NCI-H345 treated with DMSO at 0.1 percent for 48 hours (cell line): ENCODE measurements at regions not wholly inside any gene's neighbourhood (a gene's known extent, or its start where the extent isn't known, plus 50 kb on each side); places are given as distances from the start of the nearest gene placed in this dataset.

Experiments used
- DNase-seq: peaks from one replicate; lab custom pipeline; 2025; ENCODE audit not compliant: unreplicated experiment; lab: John Stamatoyannopoulos, UW

DNA sequence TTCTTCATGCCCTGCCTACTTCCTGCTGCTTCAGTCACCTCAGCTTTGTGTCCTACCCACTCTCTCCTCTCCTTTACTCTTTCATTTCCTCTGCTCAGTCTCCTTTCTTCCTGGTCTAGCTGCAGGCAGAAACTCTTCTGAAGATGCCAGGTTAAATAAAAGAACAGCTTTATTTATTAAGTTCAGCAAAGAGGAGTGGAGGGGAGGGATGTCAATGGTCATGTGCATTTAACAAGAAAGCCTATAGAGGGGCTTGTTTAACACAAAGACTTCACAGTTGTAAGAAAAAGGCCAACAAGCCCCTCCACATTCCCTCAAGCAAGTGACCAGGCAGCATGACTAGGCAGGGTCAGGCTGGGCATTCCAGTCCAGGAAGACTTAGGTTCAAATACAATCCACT is 609.2 kb downstream of the INSC start:
- DNase-seq: no peak

DNA sequence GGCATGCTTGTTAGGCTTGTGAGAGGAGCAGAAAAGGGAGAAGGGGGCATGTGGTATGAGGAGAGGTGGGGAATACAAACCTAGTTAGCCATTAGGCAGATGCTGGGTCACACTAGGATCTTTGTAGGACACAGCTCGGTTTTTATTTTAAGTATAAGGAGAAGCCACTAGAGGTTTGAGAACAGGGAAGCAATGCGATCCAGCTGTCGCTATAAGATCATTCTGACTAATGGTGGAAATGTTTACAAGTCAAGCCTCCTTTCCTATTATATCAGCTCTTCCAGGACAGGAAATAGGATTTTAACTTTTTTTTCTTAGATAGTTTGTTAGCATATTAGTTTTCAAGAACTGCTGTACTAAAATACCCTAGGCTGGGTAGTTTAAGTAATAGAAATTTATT is 609.9 kb downstream of the INSC start:
- DNase-seq: no peak

DNA sequence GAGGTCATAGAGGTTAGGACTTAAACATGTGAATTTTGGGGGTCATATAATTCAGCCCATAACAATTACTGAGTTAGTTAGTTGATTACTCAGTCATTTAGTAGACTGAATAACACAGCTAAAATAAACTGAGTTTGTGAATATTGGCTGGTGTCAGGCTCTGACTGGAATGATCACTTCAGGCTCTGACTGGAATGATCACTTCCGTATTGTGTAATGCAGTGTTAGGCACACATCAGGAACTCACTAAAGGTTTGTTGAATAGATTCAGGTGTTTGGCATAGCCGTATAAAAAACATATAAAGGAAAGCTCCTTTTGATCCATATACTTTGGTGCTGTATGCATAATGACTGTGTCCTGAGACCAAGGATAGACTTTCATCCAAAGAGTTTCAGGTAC is 610.5 kb downstream of the INSC start:
- no peak for DNase-seq

DNA sequence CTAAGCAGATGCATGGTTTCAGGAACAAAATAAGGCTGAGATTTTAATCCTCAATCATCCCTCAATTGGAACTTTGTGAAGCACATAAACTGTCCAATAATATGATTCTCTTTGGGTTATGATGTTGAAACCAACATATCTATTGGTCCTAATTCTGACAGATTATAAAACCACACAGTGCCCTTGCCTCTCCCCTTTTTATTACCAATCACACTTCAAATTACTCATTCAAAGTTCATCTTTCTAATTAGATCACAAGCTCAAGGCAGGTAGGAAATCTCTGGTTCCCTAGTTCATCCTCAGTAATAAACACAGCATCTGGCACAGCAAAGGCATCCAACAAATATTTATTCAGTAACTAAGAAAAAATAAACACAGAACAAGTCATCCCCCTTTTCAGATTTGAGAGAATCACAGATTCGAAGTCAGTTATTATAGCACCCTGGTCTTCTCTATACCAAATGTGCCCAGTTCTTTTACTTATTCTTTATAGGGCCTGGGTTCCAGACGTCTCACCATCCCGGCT is 611.6 kb downstream of the INSC start:
- DNase-seq: no peak

DNA sequence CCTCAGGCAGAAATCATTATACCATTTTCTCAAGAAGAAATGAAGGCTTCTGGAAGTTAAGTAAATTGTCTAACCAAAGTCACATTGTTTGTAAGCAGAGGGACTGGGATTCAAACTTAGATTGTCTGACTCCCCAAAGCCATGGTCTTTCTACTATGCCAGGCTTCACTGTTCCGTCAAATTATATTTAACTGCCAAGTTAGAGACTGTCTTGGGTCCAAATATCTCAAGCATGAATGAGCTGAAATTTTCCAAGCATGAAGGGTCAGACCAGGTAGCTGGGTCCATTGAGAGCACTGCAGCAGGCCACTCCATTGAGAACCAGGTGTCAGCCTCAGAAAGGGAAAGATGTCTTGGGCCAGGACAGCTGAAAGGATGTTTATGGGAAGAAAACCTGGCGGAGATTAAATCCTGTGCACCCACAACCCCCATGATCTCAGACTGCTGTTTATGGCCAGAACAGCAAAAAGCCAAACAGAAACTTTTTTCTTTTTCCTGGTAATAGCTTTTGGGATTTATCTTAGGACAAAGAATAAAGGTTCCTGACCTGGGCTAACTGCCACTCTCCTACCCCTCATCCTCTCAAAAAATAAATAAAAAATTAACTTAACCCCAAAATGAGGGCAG is 612.3 kb downstream of the INSC start:
- DNase-seq: no peak

DNA sequence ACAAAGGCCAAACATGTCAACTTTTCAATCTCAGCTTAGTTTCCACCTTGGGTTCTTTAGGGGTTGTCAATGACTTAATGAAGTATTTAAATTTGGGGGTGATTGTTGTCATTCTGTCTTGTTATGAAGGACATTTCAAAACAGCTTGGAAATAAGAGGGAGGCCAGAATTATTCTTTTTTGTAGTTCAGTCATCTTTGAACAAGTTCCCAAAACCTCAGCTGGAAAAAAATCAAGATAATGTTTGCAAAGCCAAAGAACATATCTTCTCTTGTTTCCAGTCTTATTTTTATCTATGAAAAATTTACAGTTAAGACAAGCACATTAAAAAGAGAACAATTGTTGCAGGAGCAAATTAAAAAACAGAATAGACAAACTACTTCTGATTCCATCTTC is 612.8 kb downstream of the INSC start:
- no peak for DNase-seq

DNA sequence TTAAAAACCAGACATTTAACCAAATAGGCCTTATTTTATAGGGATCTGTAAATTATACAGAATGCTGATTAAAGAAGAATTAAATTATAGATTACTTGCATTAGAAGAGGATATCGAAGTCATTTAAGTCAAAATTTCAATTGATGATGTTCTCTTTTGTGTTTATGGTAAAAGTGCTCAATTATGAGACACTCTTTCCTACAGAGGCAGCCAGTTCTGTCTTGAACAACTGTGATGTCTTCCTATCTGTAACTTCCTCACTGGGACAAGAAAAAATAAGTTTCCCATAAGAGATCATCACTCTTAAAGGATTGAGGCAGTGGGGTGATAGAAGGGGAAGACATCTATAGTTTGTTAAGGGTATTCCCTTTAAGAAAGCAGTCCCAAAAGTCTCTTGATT is 613.5 kb downstream of the INSC start:
- DNase-seq: no peak

DNA sequence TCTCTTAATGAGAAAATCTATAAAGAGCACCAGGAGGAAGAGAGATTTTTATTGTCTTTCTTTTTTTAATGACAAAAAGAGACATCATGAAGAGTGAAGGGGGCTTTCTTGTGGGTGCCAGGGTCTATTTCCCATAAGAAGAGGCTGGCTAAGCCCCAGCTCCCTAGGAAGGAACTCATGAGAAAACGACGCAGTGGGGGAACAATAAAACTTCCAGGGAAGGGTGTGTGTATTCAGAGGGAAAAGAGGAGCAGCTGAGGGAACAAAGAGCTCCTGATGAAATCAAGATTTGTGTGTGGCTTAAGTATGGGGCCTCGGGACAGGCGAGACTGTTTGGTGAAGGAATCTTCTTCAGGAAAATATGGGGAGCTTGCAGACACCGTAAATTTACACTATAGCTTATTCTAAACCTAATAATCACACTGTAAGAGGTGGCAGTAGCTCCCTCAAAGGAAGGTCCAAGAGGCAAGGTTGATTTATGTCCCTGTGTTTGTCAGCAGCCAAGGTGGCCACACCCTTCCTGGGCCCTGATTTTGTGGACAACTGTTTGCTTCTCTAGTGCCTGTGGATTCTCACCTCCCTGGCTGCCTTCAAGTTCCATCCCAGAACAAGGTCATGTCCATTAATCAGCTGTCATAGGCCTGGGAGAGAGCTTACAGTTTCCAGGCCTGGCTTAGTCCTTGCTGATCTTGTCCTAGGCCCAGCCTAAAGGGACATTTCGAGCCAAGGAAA is 615.7 kb downstream of the INSC start:
- DNase-seq: no peak

DNA sequence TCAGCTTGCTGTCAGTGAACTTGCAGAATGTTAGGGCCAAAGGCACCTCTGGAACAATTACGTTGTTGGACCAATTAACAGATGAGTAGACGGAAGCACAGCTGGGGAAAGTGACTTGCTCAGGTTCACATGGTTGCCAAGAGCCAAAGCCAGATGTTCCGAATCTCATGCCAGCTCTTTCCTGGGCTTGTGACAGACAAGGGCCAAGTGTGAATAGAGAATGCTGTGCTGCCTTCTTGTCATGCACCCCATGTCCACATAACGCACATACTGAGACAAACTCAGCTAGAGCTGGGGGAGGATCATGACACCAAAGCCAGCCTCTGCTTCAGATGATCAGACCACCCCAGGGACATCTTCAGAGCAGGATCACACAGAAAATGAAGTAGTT is 616.3 kb downstream of the INSC start:
- DNase-seq: no peak

DNA sequence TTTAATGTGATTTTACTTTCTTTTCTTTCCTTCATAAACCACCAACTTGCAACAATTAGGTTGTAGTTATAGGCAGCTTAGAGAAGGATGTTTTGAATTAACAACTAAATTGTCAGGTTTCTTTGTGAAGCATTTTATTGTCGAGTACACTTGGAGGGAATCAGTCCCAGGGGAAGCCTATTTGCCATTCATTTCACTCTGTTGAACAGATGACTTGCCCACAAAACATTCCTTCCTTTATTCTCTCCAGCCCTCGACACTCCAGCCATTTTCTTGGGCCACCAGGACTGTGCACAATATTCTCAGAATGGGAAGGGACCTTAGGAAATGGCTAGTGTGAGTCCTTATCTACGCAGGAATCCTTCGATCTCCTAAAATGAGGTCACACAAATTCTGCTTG is 620.6 kb downstream of the SOX6 start:
- DNase-seq: no peak

DNA sequence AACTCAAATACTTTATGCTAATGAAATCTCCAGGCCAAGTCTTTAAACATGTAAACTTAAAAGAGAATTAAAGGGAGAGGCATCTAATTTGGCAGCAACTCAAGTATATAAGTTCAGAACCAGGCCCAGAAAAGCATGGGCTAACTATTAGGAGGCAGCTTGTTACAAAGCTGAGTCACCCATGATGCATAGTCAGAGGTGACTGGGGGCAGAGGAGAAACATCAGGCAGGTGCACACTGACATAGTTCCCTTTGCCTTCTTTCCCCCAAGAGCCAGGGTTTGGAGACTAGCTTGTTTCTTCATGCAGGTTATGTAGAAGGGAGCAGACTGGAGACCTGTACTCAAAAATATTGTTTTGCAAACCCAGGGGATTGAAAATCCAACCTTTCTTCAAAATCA is 619.0 kb downstream of the SOX6 start:
- no peak for DNase-seq

DNA sequence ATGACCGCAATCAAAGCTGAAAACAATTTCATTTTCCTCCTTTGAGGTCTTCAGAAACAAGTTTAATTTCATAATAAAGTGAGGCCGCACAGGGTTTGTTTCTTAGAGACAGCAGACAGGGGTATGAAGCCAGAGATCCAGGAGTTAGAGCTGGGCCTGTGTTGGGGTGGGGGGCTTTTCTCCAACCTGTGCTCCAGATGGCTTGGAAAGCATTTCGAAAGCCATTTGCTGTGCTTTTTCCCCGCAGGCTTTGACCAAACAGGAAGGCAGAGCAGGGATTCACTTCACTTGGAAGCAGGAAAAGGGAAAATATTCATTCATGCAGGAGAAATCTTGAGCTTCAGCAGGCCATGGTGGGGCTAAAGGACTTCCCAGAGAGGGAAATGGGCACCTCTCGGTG is 617.4 kb downstream of the SOX6 start:
- DNase-seq: no peak

DNA sequence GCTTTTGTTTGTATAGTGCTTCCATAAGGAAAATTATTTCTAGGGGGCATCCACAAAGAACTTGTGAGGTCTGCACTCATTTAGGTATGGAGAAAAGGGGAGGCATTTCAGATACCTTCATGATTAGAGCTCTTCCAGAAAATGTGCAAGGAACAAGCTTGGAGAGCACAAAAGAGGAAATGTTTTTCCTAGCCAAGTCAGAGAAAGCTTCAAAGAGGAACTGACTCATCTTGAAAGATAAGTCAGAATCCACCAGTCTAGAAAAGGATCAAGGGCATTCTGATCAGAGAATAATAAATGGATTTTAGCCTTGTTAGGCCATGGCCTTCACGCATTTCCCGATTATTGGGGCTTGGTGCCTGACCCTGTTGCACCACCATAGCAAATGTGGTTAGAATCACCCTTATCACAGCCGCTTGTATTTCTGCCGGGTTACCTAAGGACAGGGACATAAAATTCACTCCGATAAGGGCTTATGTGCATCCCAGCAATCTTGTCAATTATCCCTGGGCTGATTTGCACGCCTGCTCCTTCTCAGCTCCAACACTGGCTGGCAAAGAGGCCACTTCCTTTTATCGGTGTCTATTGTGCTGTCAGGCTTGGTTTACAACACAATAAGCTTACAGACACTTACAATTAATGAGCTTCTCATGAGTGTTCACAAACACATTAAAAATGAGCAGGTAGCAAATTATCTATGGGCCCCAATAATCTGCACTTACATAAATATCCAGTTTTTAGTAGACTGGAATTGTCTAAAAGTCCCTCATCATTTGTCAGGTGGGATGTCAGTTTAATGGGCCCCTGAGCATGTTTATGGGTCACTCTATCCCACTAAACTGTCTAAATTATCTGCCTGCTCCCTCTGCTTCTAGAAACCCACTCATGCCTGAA is 613.5 kb downstream of the SOX6 start:
- no peak for DNase-seq

DNA sequence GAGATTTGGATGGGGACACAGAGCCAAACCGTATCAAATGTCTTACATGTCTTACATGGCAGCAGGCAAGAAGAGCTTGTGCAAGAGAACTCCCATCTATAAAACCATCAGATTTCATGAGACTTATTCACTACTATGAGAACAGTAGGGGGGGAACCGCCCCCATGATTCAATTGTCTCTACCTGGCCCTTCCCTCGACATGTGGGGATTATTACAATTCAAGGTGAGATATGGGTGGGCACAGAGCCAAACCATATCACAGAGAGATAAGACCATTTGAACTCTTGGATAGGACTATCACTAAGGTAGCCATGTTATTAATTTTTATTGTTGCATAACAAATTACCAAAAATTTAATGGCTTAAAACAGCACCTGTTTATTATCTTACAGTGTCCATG is 611.7 kb downstream of the SOX6 start:
- DNase-seq: no peak

DNA sequence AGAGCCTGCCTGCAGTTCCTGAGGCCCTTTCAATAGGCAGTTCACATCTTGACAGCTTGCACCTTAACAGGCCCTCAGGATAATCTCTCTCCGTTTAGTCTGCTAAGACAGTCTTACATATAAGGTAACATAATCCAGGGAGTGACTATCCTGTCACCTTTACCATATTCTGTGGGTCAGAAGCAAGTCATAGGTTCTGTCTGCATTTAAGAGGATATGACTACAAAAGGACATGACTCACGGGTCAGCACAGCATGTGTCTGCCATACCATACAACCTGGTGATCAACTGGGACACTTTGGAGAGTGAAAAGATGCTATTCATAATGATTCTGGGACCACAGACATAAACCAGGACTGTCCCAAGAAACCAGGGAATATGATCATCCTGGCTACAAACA is 611.1 kb downstream of the SOX6 start:
- DNase-seq: no peak

DNA sequence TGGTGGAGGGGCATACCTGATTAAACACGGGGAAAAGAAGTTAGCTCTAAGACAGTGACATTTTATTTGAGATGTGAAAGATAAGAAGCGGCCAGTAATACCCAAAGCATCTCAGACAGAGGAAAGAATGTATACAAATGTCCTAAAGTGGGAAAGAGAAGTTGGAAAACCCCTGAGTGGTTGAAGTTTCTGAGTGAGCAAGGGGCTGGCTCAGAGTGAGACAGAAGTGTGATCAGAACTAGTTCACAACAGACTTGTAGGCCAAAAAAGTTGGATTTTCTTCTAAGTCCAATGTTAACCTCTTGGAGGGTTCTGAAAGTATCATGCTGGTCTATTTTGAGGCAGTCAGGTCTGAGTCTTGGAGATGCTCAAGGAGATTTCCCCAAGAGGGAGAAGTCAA is 608.7 kb downstream of the SOX6 start:
- no peak for DNase-seq

DNA sequence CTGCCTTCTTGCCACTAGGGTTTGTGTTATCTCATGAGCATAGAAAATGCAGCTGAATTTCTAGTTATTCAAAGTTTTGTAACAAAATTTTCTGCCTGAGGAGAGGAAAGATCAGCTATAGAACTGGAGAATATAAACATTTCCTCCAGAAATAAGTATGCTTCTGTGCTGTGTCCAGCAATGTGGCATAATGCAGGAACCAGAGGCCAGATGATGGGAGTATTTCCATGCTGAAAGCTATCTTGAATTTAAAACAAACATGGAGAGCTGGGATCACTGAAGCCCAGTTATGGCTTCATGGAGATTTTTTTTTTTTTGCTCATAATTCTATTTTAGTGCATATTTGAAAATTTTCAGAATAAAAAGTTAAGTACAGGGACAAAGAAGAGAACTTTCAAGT is 608.2 kb downstream of the SOX6 start:
- no peak for DNase-seq

DNA sequence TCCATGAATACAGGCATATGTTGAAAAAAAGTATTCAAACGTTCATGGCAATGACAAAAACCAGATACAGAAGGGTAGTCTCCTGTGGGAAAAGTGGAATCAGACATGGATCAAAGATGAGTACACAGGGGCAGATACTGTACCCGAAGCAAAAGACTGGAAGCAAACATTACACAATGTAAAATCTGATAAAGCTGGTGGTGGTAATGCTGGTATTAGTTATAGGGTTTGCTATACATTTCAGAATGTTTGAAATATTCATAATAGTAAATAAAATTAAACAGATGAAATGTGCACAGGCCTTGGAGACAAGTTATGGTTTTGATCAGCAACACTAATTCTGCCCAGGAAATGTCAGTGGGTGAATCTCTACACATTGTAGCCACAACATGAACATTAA is 607.6 kb downstream of the SOX6 start:
- DNase-seq: no peak

DNA sequence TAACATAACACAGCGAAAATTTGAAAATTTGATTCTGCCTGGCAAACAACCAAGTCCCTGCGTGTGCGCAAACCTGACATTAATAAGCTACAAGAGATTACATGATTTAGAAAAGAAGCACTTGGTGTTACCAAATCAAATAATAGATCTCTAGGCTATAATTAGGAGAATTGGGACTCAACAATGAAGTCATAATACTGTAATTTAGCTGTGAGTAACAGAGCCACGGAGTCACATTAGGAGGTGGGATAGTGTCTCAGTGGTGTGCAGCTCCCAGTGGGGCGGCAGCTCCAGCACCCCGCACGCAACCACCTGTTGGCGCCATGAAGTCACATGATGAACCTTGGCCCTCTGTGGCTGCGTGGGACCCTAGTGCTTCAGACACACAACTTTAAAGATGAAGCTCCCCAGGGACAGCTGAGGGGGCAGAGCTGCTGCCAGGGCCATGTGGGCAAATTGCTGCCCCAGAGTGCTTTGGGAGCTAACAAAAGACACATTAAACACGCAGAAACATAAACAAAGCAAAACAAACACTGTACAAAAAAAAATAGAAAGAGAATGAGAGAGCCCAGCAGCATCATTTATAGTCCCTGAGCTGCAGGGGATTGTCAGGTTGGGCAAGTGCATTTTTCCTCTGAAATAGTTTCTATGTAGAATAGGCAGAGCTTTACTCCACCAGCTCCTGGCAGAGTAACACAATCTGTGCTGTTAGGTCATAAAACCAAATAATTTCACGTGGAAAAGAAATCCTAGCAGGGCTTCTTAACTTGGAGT is 605.6 kb downstream of the SOX6 start:
- DNase-seq: peak; percentile 95

DNA sequence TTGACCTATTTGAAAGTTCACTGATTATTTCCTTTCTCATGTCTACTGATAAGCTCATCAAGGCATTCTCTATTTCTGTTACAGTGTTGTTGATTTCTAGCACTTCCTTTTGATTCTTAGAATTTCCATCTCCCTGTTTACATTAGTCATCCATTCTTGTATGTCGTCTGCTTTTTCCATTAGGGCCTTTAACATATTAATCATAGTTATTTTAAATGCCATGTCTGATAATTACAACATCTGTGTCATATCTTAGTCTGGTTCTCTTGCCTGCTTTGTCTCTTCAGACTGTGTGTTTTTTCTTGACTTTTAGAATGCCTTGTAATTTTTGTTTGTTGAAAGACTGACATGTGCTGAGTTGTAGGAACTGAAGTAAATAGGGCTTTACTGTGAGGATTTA is 602.1 kb downstream of the SOX6 start:
- DNase-seq: no peak

DNA sequence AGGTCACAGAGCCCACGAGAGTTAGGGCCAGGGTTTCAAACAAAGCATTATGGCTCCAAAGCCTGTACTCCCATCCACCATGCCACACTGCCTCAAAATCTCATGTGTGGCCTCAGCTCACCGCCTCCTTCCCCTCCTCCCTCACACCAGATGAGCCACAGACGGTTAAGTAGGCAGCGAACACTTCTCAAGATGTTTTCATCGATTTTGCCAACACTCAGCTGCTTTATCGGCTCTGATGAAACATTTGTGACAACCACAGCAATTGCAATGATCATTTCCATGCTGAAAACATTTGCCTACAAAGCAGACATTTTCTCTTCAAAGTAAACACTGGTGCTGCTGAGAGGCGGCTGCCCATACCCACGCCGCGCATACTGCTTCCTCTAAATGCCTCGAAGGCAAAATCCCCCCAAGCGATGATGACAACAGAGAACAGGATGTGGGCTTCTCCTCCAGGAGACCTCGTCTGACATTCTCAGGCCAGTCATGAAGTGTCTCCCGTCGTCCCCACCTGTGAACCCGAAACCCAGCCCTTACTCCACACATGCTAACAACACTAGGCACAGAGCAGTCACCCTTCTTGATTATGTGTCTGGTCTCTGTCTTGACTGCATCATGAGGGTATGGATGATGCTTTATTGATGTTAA is 599.2 kb downstream of the SOX6 start:
- DNase-seq: no peak
